Smooth muscle cell (in vitro differentiated cells): ENCODE measurements at regions not wholly inside any gene's neighbourhood (a gene's known extent, or its start where the extent isn't known, plus 50 kb on each side); places are given as distances from the start of the nearest gene placed in this dataset.

Source experiments
- DNase-seq: peaks from one replicate; lab custom pipeline; 2025; ENCODE audit not compliant: unreplicated experiment; lab: John Stamatoyannopoulos, UW
- H2AFZ ChIP-seq: fragments of 200-600 bp; sonication (generic); 2 replicates; pipeline ENCODE4 v1.6.0; 2016; ENCODE audit warnings: antibody characterized with exemption, low read depth, mild to moderate bottlenecking
- H3F3A ChIP-seq: fragments of 200-600 bp; sonication (generic); 2 replicates; pipeline ENCODE4 v1.6.0; 2017; ENCODE audit warnings: antibody characterized with exemption, low read depth
- H3K27ac ChIP-seq: fragments of 200-600 bp; sonication (generic); 2 replicates; pipeline ENCODE4 v1.5.1; 2016; ENCODE audit warnings: low read depth, mild to moderate bottlenecking
- H3K27me3 ChIP-seq: fragments of 200-600 bp; sonication (generic); 2 replicates; pipeline ENCODE4 v1.6.1; 2016; ENCODE audit warnings: low read depth, mild to moderate bottlenecking
- H3K36me3 ChIP-seq: fragments of 200-600 bp; sonication (generic); 2 replicates; pipeline ENCODE4 v1.5.1; 2016; ENCODE audit warnings: low read depth
- H3K4me1 ChIP-seq: fragments of 200-600 bp; sonication (generic); 2 replicates; pipeline ENCODE4 v1.5.1; 2016; ENCODE audit warnings: low read depth
- H3K4me2 ChIP-seq: fragments of 200-600 bp; sonication (generic); 2 replicates; pipeline ENCODE4 v1.6.0; 2016; ENCODE audit warnings: mild to moderate bottlenecking
- H3K4me3 ChIP-seq: fragments of 200-600 bp; sonication (generic); 2 replicates; pipeline ENCODE4 v1.5.1; 2016; ENCODE audit warnings: mild to moderate bottlenecking
- H3K79me2 ChIP-seq: fragments of 200-600 bp; sonication (generic); 2 replicates; pipeline ENCODE4 v1.6.0; 2016; ENCODE audit warnings: low read depth, mild to moderate bottlenecking
- H3K9ac ChIP-seq: fragments of 200-600 bp; sonication (generic); 2 replicates; pipeline ENCODE4 v1.6.0; 2016; ENCODE audit warnings: low read depth
- H3K9me3 ChIP-seq: fragments of 200-600 bp; sonication (generic); replicated peaks from 2 replicates; pipeline ENCODE4 v1.5.1; 2016; ENCODE audit warnings: low read depth
- H4K20me1 ChIP-seq: fragments of 200-600 bp; sonication (generic); 2 replicates; pipeline ENCODE4 v1.6.0; 2016; ENCODE audit warnings: low read depth
- CTCF ChIP-seq: fragments of 200-600 bp; sonication (generic); IDR thresholded peaks from 2 replicates; pipeline ENCODE4 v1.5.1; 2017; ENCODE audit warnings: borderline replicate concordance, mild to moderate bottlenecking, antibody characterized with exemption; ENCODE audit not compliant: insufficient read depth, poor library complexity, severe bottlenecking
- WGBS: methylation state at CpG from one replicate; pipeline ENCODE4 v1.1.7; 2016; ENCODE audit warnings: low lambda C conversion rate; 5-methylcytosine and 5-hydroxymethylcytosine counted together

GRCh38 chr7:33778195-33778594 lies 127.1 kb upstream of the BMPER start:
- no peaks in the 10 kb centered on the region for H3K79me2 ChIP-seq
- 91% methylated on average over 2 of the region's 2 CpGs for WGBS

GRCh38 chr7:33779216-33779615 lies 126.1 kb upstream of the BMPER start:
- H3K9ac ChIP-seq = no peak overlapping the region
- no peaks in the 10 kb centered on the region for H4K20me1 ChIP-seq
- no peak for DNase-seq
- no peak overlapping the region for H3K27ac ChIP-seq
- H3K4me2 ChIP-seq = no peak overlapping the region
- no peaks in the 10 kb centered on the region for H3K79me2 ChIP-seq
- H2AFZ ChIP-seq = no peak overlapping the region
- no peaks in the 10 kb centered on the region for H3K4me1 ChIP-seq
- no peak overlapping the region for H3K4me3 ChIP-seq
- no peaks in the 10 kb centered on the region for H3K27me3 ChIP-seq
- H3F3A ChIP-seq = no peaks in the 10 kb centered on the region
- H3K36me3 ChIP-seq = no peaks in the 10 kb centered on the region
- H3K9me3 ChIP-seq = no peaks in the 10 kb centered on the region
- TF ChIP-seq CTCF = no peak
- WGBS = 84% methylated on average over 5 of the region's 5 CpGs

More at GRCh38 chr7:33778195-33778594, 127.1 kb upstream of the BMPER start:
- Histone ChIP-seq H4K20me1 (no peaks in the 10 kb centered on the region), H3K4me2 (no peak overlapping the region), H3K36me3 (no peaks in the 10 kb centered on the region), H2AFZ (no peak overlapping the region), H3K27ac (no peak overlapping the region), H3K4me3 (no peak overlapping the region), H3F3A (no peaks in the 10 kb centered on the region), H3K9ac (no peak overlapping the region), H3K4me1 (no peaks in the 10 kb centered on the region), H3K27me3 (no peaks in the 10 kb centered on the region), H3K9me3 (no peaks in the 10 kb centered on the region)
- TF ChIP-seq CTCF = no peak
- DNase-seq = no peak

DNA sequence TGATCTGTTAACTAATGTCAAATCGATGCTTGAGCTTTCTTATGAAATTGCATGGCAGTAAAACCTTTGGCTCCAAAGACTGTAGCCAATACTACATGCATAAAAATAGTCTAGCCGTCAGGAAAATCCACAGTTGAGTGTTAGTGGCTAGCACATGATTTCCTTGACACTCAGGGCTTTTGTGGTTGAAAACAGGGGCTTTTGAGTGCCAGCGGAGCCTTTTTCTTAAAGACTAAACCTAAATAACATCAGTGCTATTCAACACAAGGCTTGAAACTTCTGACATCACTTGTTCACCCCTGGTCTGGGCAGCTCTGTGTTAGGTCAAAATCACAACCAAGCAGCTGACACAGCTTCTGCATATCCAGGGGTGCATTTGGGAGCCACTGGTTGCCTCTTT lies 124.2 kb upstream of the BMPER start:
- Histone ChIP-seq H3K36me3 (no peaks in the 10 kb centered on the region), H3K9ac (no peak overlapping the region), H3K27ac (no peak overlapping the region), H4K20me1 (no peaks in the 10 kb centered on the region), H3K4me1 (no peaks in the 10 kb centered on the region), H2AFZ (no peak overlapping the region), H3K4me3 (no peak overlapping the region), H3K4me2 (no peak overlapping the region), H3K9me3 (no peaks in the 10 kb centered on the region), H3K79me2 (no peaks in the 10 kb centered on the region), H3F3A (no peaks in the 10 kb centered on the region), H3K27me3 (no peaks in the 10 kb centered on the region)
- DNase-seq = no peak
- 55% methylated on average over 3 of the region's 3 CpGs for WGBS
- TF ChIP-seq CTCF = no peak

DNA sequence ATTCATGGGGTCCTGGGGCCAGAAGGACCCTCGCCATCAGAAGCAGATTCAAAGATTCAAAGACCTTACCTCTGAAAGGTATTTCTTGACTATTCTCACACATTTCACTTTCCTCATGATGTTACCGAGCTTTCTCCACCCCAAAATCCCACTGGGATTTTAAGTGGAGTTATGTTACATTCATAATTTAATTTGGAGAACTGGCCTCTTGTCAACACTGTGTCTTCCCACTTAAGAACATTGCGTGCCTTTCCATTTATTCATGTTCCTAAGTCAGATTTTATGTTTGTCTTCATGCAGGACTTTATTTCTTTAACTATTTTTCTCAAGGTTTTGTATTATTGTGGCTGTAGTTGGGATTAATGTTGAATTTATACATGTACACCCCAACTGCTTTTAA lies 123.5 kb upstream of the BMPER start:
- H3K4me1 ChIP-seq = no peaks in the 10 kb centered on the region
- no peak for DNase-seq
- no peaks in the 10 kb centered on the region for H3K79me2 ChIP-seq
- no peaks in the 10 kb centered on the region for H4K20me1 ChIP-seq
- no peaks in the 10 kb centered on the region for H3K36me3 ChIP-seq
- H2AFZ ChIP-seq = no peak overlapping the region
- TF ChIP-seq CTCF = no peak
- H3K4me2 ChIP-seq = no peak overlapping the region
- no peaks in the 10 kb centered on the region for H3K9me3 ChIP-seq
- no peak overlapping the region for H3K27ac ChIP-seq
- no peaks in the 10 kb centered on the region for H3F3A ChIP-seq
- H3K27me3 ChIP-seq = no peaks in the 10 kb centered on the region
- whole genome bisulfite sequencing = 95% methylated on average over 3 of the region's 3 CpGs
- no peak overlapping the region for H3K9ac ChIP-seq
- no peak overlapping the region for H3K4me3 ChIP-seq
